ENCODE measurements at regions not wholly inside any gene's neighbourhood (a gene's known extent, or its start where the extent isn't known, plus 50 kb on each side); places are given as distances from the start of the nearest gene placed in this dataset.

DNA sequence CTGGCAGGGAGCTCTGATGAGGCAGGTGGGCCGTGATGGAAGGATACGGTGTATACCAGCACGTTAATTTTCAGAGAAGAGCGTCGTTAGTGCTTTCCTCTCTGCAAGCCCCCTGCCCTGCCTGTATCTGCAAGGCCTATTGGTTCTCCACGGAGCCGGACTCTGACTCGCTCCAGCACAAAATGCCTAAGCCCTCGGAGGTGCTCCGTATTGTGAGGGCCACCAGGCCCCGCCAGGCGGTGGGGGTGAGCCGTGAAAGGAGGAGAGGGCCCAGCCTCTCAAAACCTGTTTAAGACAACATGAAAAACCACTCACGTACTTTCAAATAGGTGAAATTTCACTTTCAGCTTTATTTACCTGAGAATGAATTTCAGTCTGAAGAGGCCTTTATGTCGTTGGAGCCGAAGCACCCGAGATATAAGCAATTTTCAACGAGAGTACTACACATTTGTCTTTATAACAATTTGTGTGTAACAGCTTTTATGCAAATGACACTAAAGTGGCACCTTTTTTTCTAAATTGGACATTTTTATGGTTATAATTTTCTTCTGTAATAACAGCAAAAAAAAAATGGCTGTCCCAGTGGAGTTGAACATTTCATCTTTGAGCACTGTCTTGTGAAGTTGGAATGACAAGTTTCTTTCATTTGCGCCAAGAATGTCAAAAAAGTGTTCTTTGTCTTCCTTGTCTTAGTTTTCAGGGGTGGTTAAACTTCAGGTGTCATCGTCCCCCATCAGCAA, 749.5 kb downstream of the VRK1 start:
- TF ChIP-seq POLR2AphosphoS5 (IDR thresholded peaks at IDR 0.05; ENCODE audit: low read depth, low read length), result no peak
- no peak for TF ChIP-seq POU2F2 (IDR thresholded peaks at IDR 0.05; ENCODE audit: low read depth, low read length)
- TF ChIP-seq POLR2A (IDR thresholded peaks at IDR 0.05; ENCODE audit: low read depth, low read length), result no peak
- TF ChIP-seq PAX5 (IDR thresholded peaks at IDR 0.05; ENCODE audit: insufficient read depth, low read length, severe bottlenecking), result no peak
- TF ChIP-seq TAF1 (IDR thresholded peaks at IDR 0.05; ENCODE audit: low read depth, low read length), result no peak

Data from GM12891 (cell line).